Neuronal stem cell (in vitro differentiated cells): ENCODE measurements at regions not wholly inside any gene's neighbourhood (a gene's known extent, or its start where the extent isn't known, plus 50 kb on each side); places are given as distances from the start of the nearest gene placed in this dataset.

Source experiments
- DNase-seq: peaks from one replicate; pipeline ENCODE4 v3.0.0-alpha.2; 2013; ENCODE audit warnings: low spot score
- H2AFZ ChIP-seq: one replicate; pipeline ENCODE4 v1.6.1; 2013; ENCODE audit warnings: mild to moderate bottlenecking, low read length, inconsistent platforms
- H2AK5ac ChIP-seq: 2 replicates; pipeline ENCODE4 v1.6.1; 2013; ENCODE audit warnings: low read depth, mild to moderate bottlenecking, inconsistent platforms, low read length, moderate library complexity, mixed read lengths
- H2BK120ac ChIP-seq: 2 replicates; pipeline ENCODE4 v1.6.1; 2013; ENCODE audit warnings: low read depth, mild to moderate bottlenecking, inconsistent platforms, low read length, moderate library complexity, mixed read lengths
- H2BK12ac ChIP-seq: one replicate; pipeline ENCODE4 v1.6.1; 2013; ENCODE audit warnings: low read length, inconsistent platforms
- H2BK15ac ChIP-seq: 2 replicates; pipeline ENCODE4 v1.6.1; 2013; ENCODE audit warnings: mild to moderate bottlenecking, low read length, inconsistent platforms, mixed read lengths
- H2BK5ac ChIP-seq: one replicate; pipeline ENCODE4 v1.6.1; 2013; ENCODE audit warnings: inconsistent platforms, mild to moderate bottlenecking, low read length, moderate library complexity
- H3K14ac ChIP-seq: one replicate; pipeline ENCODE4 v1.6.1; 2013; ENCODE audit warnings: low read length, inconsistent platforms
- H3K18ac ChIP-seq: 2 replicates; pipeline ENCODE4 v1.6.1; 2013; ENCODE audit warnings: low read length, inconsistent platforms
- H3K23ac ChIP-seq: 2 replicates; pipeline ENCODE4 v1.6.1; 2013; ENCODE audit warnings: low read depth, mild to moderate bottlenecking, mixed read lengths, low read length, inconsistent platforms; ENCODE audit not compliant: poor library complexity
- H3K27ac ChIP-seq: replicated peaks from 3 replicates; pipeline ENCODE4 v1.5.1; 2013; ENCODE audit warnings: low read length, inconsistent platforms
- H3K27me3 ChIP-seq, 3 experiments: 2 replicates each; pipeline ENCODE4 v1.6.1; 2013; ENCODE audit warnings: low read length in 3 of 3, mild to moderate bottlenecking in 2 of 3, inconsistent platforms in 1 of 3, low read depth in 1 of 3, mixed read lengths in 1 of 3, moderate library complexity in 1 of 3; ENCODE audit not compliant: control insufficient read depth in 3 of 3, insufficient read depth in 3 of 3
- H3K36me3 ChIP-seq, 2 donors: replicated peaks in 1 of 2; 2 replicates each; pipeline ENCODE4 v1.6.1; 2013; ENCODE audit warnings: low read length in 2 of 2; ENCODE audit not compliant: control insufficient read depth in 2 of 2, insufficient read depth in 2 of 2
- H3K4ac ChIP-seq: 2 replicates; pipeline ENCODE4 v1.6.1; 2013; ENCODE audit warnings: inconsistent platforms, mild to moderate bottlenecking, low read length, moderate library complexity
- H3K4me1 ChIP-seq, 2 donors: 1 replicate in 1 of 2; 2 replicates in 1 of 2; pipeline ENCODE4 v1.6.1; 2013; ENCODE audit warnings: low read length in 2 of 2, low read depth in 1 of 2; ENCODE audit not compliant: control insufficient read depth in 2 of 2, insufficient read depth in 1 of 2
- H3K4me2 ChIP-seq: one replicate; pipeline ENCODE4 v1.6.1; 2013; ENCODE audit warnings: mild to moderate bottlenecking, low read length, inconsistent platforms; ENCODE audit not compliant: insufficient read depth, poor library complexity, severe bottlenecking
- H3K4me3 ChIP-seq, 2 donors: 2 replicates each; pipeline ENCODE4 v1.5.1; 2013; ENCODE audit warnings: low read length in 2 of 2, mild to moderate bottlenecking in 2 of 2, inconsistent platforms in 1 of 2, moderate library complexity in 1 of 2
- H3K79me1 ChIP-seq: one replicate; pipeline ENCODE4 v1.6.1; 2013; ENCODE audit warnings: low read depth, mild to moderate bottlenecking, inconsistent platforms, low read length, moderate library complexity
- H3K9ac ChIP-seq: one replicate; pipeline ENCODE4 v1.6.1; 2013; ENCODE audit warnings: mild to moderate bottlenecking, low read depth, low read length, inconsistent platforms; ENCODE audit not compliant: poor library complexity
- H3K9me3 ChIP-seq, 2 donors: replicated peaks in 1 of 2; 2 replicates each; pipeline versions ENCODE3 to v1.6.1; 2013; ENCODE audit warnings: low read length in 2 of 2, mild to moderate bottlenecking in 2 of 2, inconsistent platforms in 1 of 2, low read depth in 1 of 2, mixed read lengths in 1 of 2, moderate library complexity in 1 of 2; ENCODE audit not compliant: control insufficient read depth in 2 of 2, insufficient read depth in 1 of 2
- H4K8ac ChIP-seq: one replicate; pipeline ENCODE4 v1.6.1; 2013; ENCODE audit warnings: low read depth, mild to moderate bottlenecking, inconsistent platforms, low read length, moderate library complexity
- H4K91ac ChIP-seq: one replicate; pipeline ENCODE4 v1.6.1; 2013; ENCODE audit warnings: low read length, low read depth, mild to moderate bottlenecking, inconsistent platforms; ENCODE audit not compliant: poor library complexity
- WGBS, 2 donors: extraction: QIAGEN DNeasy Blood & Tissue Kit; methylation state at CpG; one replicate each; pipeline ENCODE4 v1.1.7; 2013; ENCODE audit warnings: missing lambda C conversion rate in 2 of 2, mixed read lengths in 1 of 2; ENCODE audit not compliant: insufficient read length in 2 of 2, insufficient replicate concordance in 1 of 2; ENCODE audit errors: extremely low coverage in 2 of 2; 5-methylcytosine and 5-hydroxymethylcytosine counted together

- Histone ChIP-seq H2AFZ (no peak overlapping the region), H2BK5ac (no peak overlapping the region), H3K79me1 (no peaks in the 10 kb centered on the region), H2BK12ac (no peak overlapping the region), H3K4ac (no peak overlapping the region), H3K9me3 (peaks cover 0 to 9% of the 10 kb centered on the region in 2 donors), H2BK120ac (no peak overlapping the region), H3K4me1 (peaks cover 2% of the 10 kb centered on the region in 2 donors), H3K23ac (no peak overlapping the region), H3K27ac (no peak overlapping the region), H3K36me3 (peaks cover 0 to 11% of the 10 kb centered on the region in 2 donors), H3K27me3 (no peaks in the 10 kb centered on the region), H4K91ac (no peak overlapping the region), H3K9ac (no peak overlapping the region), H2AK5ac (no peak overlapping the region), H2BK15ac (no peak overlapping the region), H4K8ac (no peak overlapping the region), H3K4me3 (no peak overlapping the region), H3K4me2 (no peak overlapping the region), H3K18ac (no peak overlapping the region), H3K14ac (no peak overlapping the region)
- no peak for DNase-seq
Measured at GRCh38 chr1:81563632-81564031, 237.1 kb upstream of the ADGRL2 start.

DNA sequence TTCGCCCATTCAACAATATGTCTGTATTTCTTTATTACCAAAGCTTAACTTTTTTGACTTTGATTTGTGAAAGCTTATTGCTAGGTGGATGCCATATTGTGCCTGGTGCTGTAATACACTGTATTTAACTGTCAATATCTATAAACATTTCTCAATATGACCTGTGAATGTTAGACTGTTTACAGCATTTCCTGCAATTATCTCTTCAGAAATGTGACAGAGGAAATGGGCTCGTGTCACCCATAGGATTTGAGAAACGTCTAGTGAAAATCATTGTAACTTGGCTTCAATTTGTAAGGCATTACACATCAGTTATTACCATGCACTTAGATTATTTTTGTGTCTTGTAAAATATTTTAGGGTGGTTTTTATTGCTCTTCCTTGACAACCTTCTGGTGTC is 237.8 kb upstream of the ADGRL2 start:
- Histone ChIP-seq H3K18ac (no peak overlapping the region), H4K8ac (no peak overlapping the region), H3K27ac (no peak overlapping the region), H3K14ac (no peak overlapping the region), H2BK120ac (no peak overlapping the region), H2AFZ (no peak overlapping the region), H3K36me3 (peaks cover 0 to 11% of the 10 kb centered on the region in 2 donors), H2BK15ac (no peak overlapping the region), H3K4me1 (peaks cover 2% of the 10 kb centered on the region in 2 donors), H2BK12ac (no peak overlapping the region), H3K4me2 (no peak overlapping the region), H3K23ac (no peak overlapping the region), H3K4ac (no peak overlapping the region), H3K9ac (no peak overlapping the region), H3K79me1 (no peaks in the 10 kb centered on the region), H3K4me3 (no peak overlapping the region), H4K91ac (no peak overlapping the region), H3K27me3 (no peaks in the 10 kb centered on the region), H2BK5ac (no peak overlapping the region), H2AK5ac (no peak overlapping the region), H3K9me3 (peaks cover 0 to 9% of the 10 kb centered on the region in 2 donors)
- DNase-seq, result no peak
- 100% methylated on average over 1 of the region's 3 CpGs; no CpG with 5 or more reads in 1 of the 2 donors for WGBS, 2 donors

- H3K4me3 ChIP-seq, result no peak overlapping the region
- no peak overlapping the region for H2BK120ac ChIP-seq
- H3K4me2 ChIP-seq, result no peak overlapping the region
- H3K36me3 ChIP-seq, result peaks cover 0 to 11% of the 10 kb centered on the region in 2 donors
- H2BK12ac ChIP-seq, result no peak overlapping the region
- no peak overlapping the region for H3K4ac ChIP-seq
- H3K4me1 ChIP-seq, result peaks cover 2% of the 10 kb centered on the region in 2 donors
- no peak overlapping the region for H2BK15ac ChIP-seq
- H2AFZ ChIP-seq, result no peak overlapping the region
- H3K14ac ChIP-seq, result no peak overlapping the region
- H3K23ac ChIP-seq, result no peak overlapping the region
- H3K27ac ChIP-seq, result no peak overlapping the region
- H3K9ac ChIP-seq, result no peak overlapping the region
- no peak overlapping the region for H3K18ac ChIP-seq
- H3K9me3 ChIP-seq, result peaks cover 0 to 9% of the 10 kb centered on the region in 2 donors
- H3K27me3 ChIP-seq, result no peaks in the 10 kb centered on the region
- no peaks in the 10 kb centered on the region for H3K79me1 ChIP-seq
- WGBS, 2 donors, result no CpG with 5 or more reads among the region's 7 CpGs
- no peak overlapping the region for H4K91ac ChIP-seq
- H4K8ac ChIP-seq, result no peak overlapping the region
- H2AK5ac ChIP-seq, result no peak overlapping the region
- H2BK5ac ChIP-seq, result no peak overlapping the region
- no peak for DNase-seq
Measured at GRCh38 chr1:81560629-81561028, 240.1 kb upstream of the ADGRL2 start.

- Histone ChIP-seq H4K91ac (no peak overlapping the region), H3K9me3 (peaks cover 0 to 9% of the 10 kb centered on the region in 2 donors), H3K23ac (no peak overlapping the region), H3K18ac (no peak overlapping the region), H3K36me3 (peaks cover 0 to 11% of the 10 kb centered on the region in 2 donors), H3K4me1 (peaks cover 0 to 2% of the 10 kb centered on the region in 2 donors), H3K27ac (no peak overlapping the region), H3K9ac (no peak overlapping the region), H2BK12ac (no peak overlapping the region), H3K4ac (no peak overlapping the region), H2AFZ (no peak overlapping the region), H2BK5ac (no peak overlapping the region), H2BK15ac (no peak overlapping the region), H3K4me2 (no peak overlapping the region), H3K14ac (no peak overlapping the region), H3K79me1 (no peaks in the 10 kb centered on the region), H4K8ac (no peak overlapping the region), H2AK5ac (no peak overlapping the region), H3K4me3 (no peak overlapping the region), H2BK120ac (no peak overlapping the region), H3K27me3 (no peaks in the 10 kb centered on the region)
- WGBS, 2 donors, result no CpG with 5 or more reads among the region's 1 CpG
- DNase-seq, result no peak
Measured at GRCh38 chr1:81559662-81560350, 240.9 kb upstream of the ADGRL2 start.
